Spleen (tissue), 11 donors: ENCODE measurements at regions not wholly inside any gene's neighbourhood (a gene's known extent, or its start where the extent isn't known, plus 50 kb on each side); places are given as distances from the start of the nearest gene placed in this dataset.

Experiments
- DNase-seq: peaks from one replicate; pipeline ENCODE4 v3.0.0-alpha.2; 2020
- H3K27ac ChIP-seq, 8 donors: fragments of 200-600 bp; sonication (generic) in 7 of 8; 1 replicate in 4 of 8; 2 replicates in 4 of 8; pipeline versions ENCODE4 v1.5.0 to v1.8.0; 2016 to 2021; ENCODE audit warnings: inconsistent platforms in 4 of 8, mild to moderate bottlenecking in 4 of 8, moderate library complexity in 1 of 8
- H3K27me3 ChIP-seq, 7 donors: fragments of 200-600 bp; sonication (generic) in 6 of 7; replicated peaks in 1 of 7; 1 replicate in 4 of 7; 2 replicates in 3 of 7; pipeline versions ENCODE4 v1.5.0 to v1.8.0; 2016 to 2021; ENCODE audit warnings: inconsistent platforms in 3 of 7, mild to moderate bottlenecking in 1 of 7
- H3K36me3 ChIP-seq, 6 donors: fragments of 200-600 bp; sonication (generic) in 5 of 6; 1 replicate in 4 of 6; 2 replicates in 2 of 6; pipeline versions ENCODE4 v1.5.0 to v1.8.0; 2016 to 2021; ENCODE audit warnings: inconsistent platforms in 2 of 6
- H3K4me1 ChIP-seq, 6 donors: fragments of 200-600 bp; sonication (generic) in 5 of 6; 1 replicate in 3 of 6; 2 replicates in 3 of 6; pipeline versions ENCODE4 v1.5.0 to v1.8.0; 2016 to 2021; ENCODE audit warnings: inconsistent platforms in 3 of 6
- H3K4me3 ChIP-seq, 8 donors: fragments of 200-600 bp; sonication (generic) in 7 of 8; 1 replicate in 4 of 8; 2 replicates in 4 of 8; pipeline versions ENCODE4 v1.5.0 to v1.8.0; 2016 to 2021; ENCODE audit warnings: inconsistent platforms in 4 of 8, mild to moderate bottlenecking in 4 of 8, moderate library complexity in 2 of 8
- H3K9me3 ChIP-seq, 8 donors: fragments of 200-600 bp; sonication (generic) in 7 of 8; 1 replicate in 4 of 8; 2 replicates in 4 of 8; pipeline versions ENCODE4 v1.5.0 to v1.8.0; 2016 to 2021; ENCODE audit warnings: inconsistent platforms in 4 of 8
- CTCF ChIP-seq, 11 experiments: fragments of 200-600 bp in 7 of 11; fragments of 450-650 bp in 4 of 11; sonication (generic) in 4 of 11; IDR thresholded peaks in 8 of 11; conservative IDR thresholded peaks in 3 of 11; 1 replicate in 7 of 11; 2 replicates in 4 of 11; pipeline versions ENCODE4 v1.4.0 to v1.8.0; 2016 to 2021; ENCODE audit warnings: antibody characterized with exemption in 11 of 11, inconsistent platforms in 4 of 11, mild to moderate bottlenecking in 1 of 11
- POLR2A ChIP-seq, 3 donors: fragments of 450-650 bp; IDR thresholded peaks; one replicate each; pipeline ENCODE4 v1.5.1; 2017; ENCODE audit warnings: antibody characterized with exemption in 3 of 3, mild to moderate bottlenecking in 1 of 3
- POLR2AphosphoS5 ChIP-seq, 3 donors: sonication (generic); formaldehyde crosslinking; IDR thresholded peaks; one replicate each; pipeline ENCODE4 v1.5.1; 2017; ENCODE audit warnings: antibody characterized with exemption in 3 of 3
- WGBS, 5 donors: extraction: QIAGEN DNeasy Blood & Tissue Kit in 3 of 5; methylation state at CpG; one replicate each; pipeline versions ENCODE4 v1.1.5 to v1.1.7; 2013 to 2018; 5-methylcytosine and 5-hydroxymethylcytosine counted together
- intact Hi-C: fragments of 100-400 bp; cut with DNase I; formaldehyde crosslinking; loops from one replicate; pipeline ENCODE4 v1.15.0; 2023; ENCODE audit warnings: low total_unique reads
- donor health status: healthy with polysubstance abuse.
- donor health status: DM: no; HTN: no; CAD: no; lungs with moderate emphysema.
- donor health status: DM: no; HTN: no; CAD: no.
- donor health status: Bipolar disorder and iron deficiency.
- donor health status: healthy.
- donor health status: DM: no; HTN: no; CAD: no.
- donor health status: DM: yes; HTN: yes; CAD: no.

- WGBS, 5 donors = 56 to 89% (median 70%) methylated on average over 1 of the region's 1 CpG
- intact Hi-C loops = no loop called here
- TF ChIP-seq CTCF (IDR thresholded peaks at IDR 0.05 in 8 of 11, conservative IDR thresholded peaks at IDR 0.05 in 3 of 11) (no peak), POLR2A (IDR thresholded peaks at IDR 0.05) (no peak), POLR2AphosphoS5 (IDR thresholded peaks at IDR 0.05) (no peak)
Observed at GRCh38 chr18:2180586-2180985, 390.7 kb downstream of the METTL4 start.

GRCh38 chr18:2183432-2183831, 387.9 kb downstream of the METTL4 start:
- no peaks in the 10 kb centered on the region for H3K36me3 ChIP-seq
- peaks cover 0 to 12% (median 0%) of the 10 kb centered on the region in 8 donors for H3K9me3 ChIP-seq
- H3K4me1 ChIP-seq = no peaks in the 10 kb centered on the region
- WGBS, 5 donors = 80 to 93% (median 91%) methylated on average over 5 of the region's 5 CpGs
- TF ChIP-seq POLR2A (IDR thresholded peaks at IDR 0.05) (no peak), CTCF (IDR thresholded peaks at IDR 0.05 in 8 of 11, conservative IDR thresholded peaks at IDR 0.05 in 3 of 11) (no peak), POLR2AphosphoS5 (IDR thresholded peaks at IDR 0.05) (no peak)
- no peak overlapping the region for H3K27ac ChIP-seq
- no peak for DNase-seq
- no peak overlapping the region for H3K4me3 ChIP-seq
- intact Hi-C loops = no loop called here
- H3K27me3 ChIP-seq = peaks cover 0 to 11% (median 0%) of the 10 kb centered on the region in 7 donors

More at GRCh38 chr18:2180586-2180985, 390.7 kb downstream of the METTL4 start:
- no peak for DNase-seq
- no peak overlapping the region for H3K4me3 ChIP-seq
- H3K27ac ChIP-seq = no peak overlapping the region
- H3K36me3 ChIP-seq = no peaks in the 10 kb centered on the region
- no peaks in the 10 kb centered on the region for H3K4me1 ChIP-seq
- peaks cover 0 to 12% (median 0%) of the 10 kb centered on the region in 8 donors for H3K9me3 ChIP-seq
- peaks cover 0 to 11% (median 0%) of the 10 kb centered on the region in 7 donors for H3K27me3 ChIP-seq

GRCh38 chr18:2186967-2187366, 384.3 kb downstream of the METTL4 start:
- TF ChIP-seq POLR2AphosphoS5 (IDR thresholded peaks at IDR 0.05) (no peak), CTCF (IDR thresholded peaks at IDR 0.05 in 8 of 11, conservative IDR thresholded peaks at IDR 0.05 in 3 of 11) (no peak), POLR2A (IDR thresholded peaks at IDR 0.05) (no peak)
- DNase-seq = no peak
- 64 to 80% (median 74%) methylated on average over 1 of the region's 1 CpG for WGBS, 5 donors
- peaks cover 0 to 5% (median 0%) of the 10 kb centered on the region in 7 donors for H3K27me3 ChIP-seq
- no peaks in the 10 kb centered on the region for H3K36me3 ChIP-seq
- H3K4me1 ChIP-seq = no peaks in the 10 kb centered on the region
- no peaks in the 10 kb centered on the region for H3K9me3 ChIP-seq
- intact Hi-C loops = no loop called here
- H3K4me3 ChIP-seq = no peak overlapping the region
- no peak overlapping the region for H3K27ac ChIP-seq

- Histone ChIP-seq H3K4me1 (no peaks in the 10 kb centered on the region), H3K27ac (no peak overlapping the region), H3K36me3 (no peaks in the 10 kb centered on the region), H3K27me3 (peaks cover 0 to 5% (median 0%) of the 10 kb centered on the region in 7 donors), H3K4me3 (no peak overlapping the region), H3K9me3 (peaks cover 0 to 8% (median 4%) of the 10 kb centered on the region in 8 donors)
- intact Hi-C loops = no loop called here
- WGBS, 5 donors = 78 to 88% (median 83%) methylated on average over 1 of the region's 1 CpG
- no peak for TF ChIP-seq CTCF (IDR thresholded peaks at IDR 0.05 in 8 of 11, conservative IDR thresholded peaks at IDR 0.05 in 3 of 11)
- no peak for TF ChIP-seq POLR2A (IDR thresholded peaks at IDR 0.05)
- TF ChIP-seq POLR2AphosphoS5 (IDR thresholded peaks at IDR 0.05) = no peak
- no peak for DNase-seq
Observed at GRCh38 chr18:2188258-2188657, 383.0 kb downstream of the METTL4 start.
